Bronchial epithelial cell (primary cell): ENCODE measurements at regions not wholly inside any gene's neighbourhood (a gene's known extent, or its start where the extent isn't known, plus 50 kb on each side); places are given as distances from the start of the nearest gene placed in this dataset.

ENCODE experiments used
- DNase-seq: peaks from one replicate; pipeline ENCODE4 v3.0.0-alpha.2; 2010; ENCODE audit warnings: low read depth
- FAIRE-seq: peaks from 2 replicates; lab custom pipeline; 2011; peaks lifted over from hg19 to GRCh38; lab: Jason Lieb, UNC
- H3K27me3 ChIP-seq: 2 replicates; pipeline ENCODE4 v1.5.1; 2011; ENCODE audit warnings: low read length; ENCODE audit not compliant: control insufficient read depth, insufficient read depth
- H3K36me3 ChIP-seq: 2 replicates; pipeline ENCODE4 v1.5.1; 2011; ENCODE audit warnings: low read length; ENCODE audit not compliant: control insufficient read depth, insufficient read depth
- H3K4me3 ChIP-seq: 2 replicates; pipeline ENCODE4 v1.5.1; 2011; ENCODE audit warnings: mild to moderate bottlenecking, low read depth, low read length, control low read depth
- CTCF ChIP-seq: IDR thresholded peaks from 2 replicates; pipeline ENCODE4 v1.5.1; 2011; ENCODE audit warnings: mild to moderate bottlenecking, moderate library complexity, low read length, control low read depth, inconsistent platforms; ENCODE audit not compliant: insufficient read depth, severe bottlenecking

GRCh38 chr6:19590501-19591131 lies 246.6 kb upstream of the ID4 start:
- FAIRE-seq = no peak
- Histone ChIP-seq H3K27me3 (no peaks in the 10 kb centered on the region), H3K4me3 (no peak overlapping the region), H3K36me3 (no peaks in the 10 kb centered on the region)
- no peak for DNase-seq
- TF ChIP-seq CTCF = no peak

GRCh38 chr6:19597809-19598320 lies 239.3 kb upstream of the ID4 start:
- FAIRE-seq (no peak), DNase-seq (no peak)
- Histone ChIP-seq H3K27me3 (no peaks in the 10 kb centered on the region), H3K36me3 (no peaks in the 10 kb centered on the region), H3K4me3 (no peak overlapping the region)
- no peak for TF ChIP-seq CTCF

GRCh38 chr6:19599796-19600464 lies 237.2 kb upstream of the ID4 start:
- no peak for TF ChIP-seq CTCF
- Histone ChIP-seq H3K4me3 (no peak overlapping the region), H3K36me3 (no peaks in the 10 kb centered on the region), H3K27me3 (no peaks in the 10 kb centered on the region)
- FAIRE-seq = no peak
- DNase-seq = no peak

- no peak for TF ChIP-seq CTCF
- H3K27me3 ChIP-seq = no peaks in the 10 kb centered on the region
- FAIRE-seq (no peak), DNase-seq (no peak)
- no peaks in the 10 kb centered on the region for H3K36me3 ChIP-seq
- no peak overlapping the region for H3K4me3 ChIP-seq
These were observed 234.6 kb upstream of the ID4 start for GRCh38 chr6:19602434-19603013.

- no peak overlapping the region for H3K4me3 ChIP-seq
- H3K27me3 ChIP-seq = no peaks in the 10 kb centered on the region
- no peak for TF ChIP-seq CTCF
- DNase-seq (no peak), FAIRE-seq (no peak)
- H3K36me3 ChIP-seq = no peaks in the 10 kb centered on the region
These were observed 233.4 kb upstream of the ID4 start for GRCh38 chr6:19603721-19604120.
